ENCODE measurements at regions not wholly inside any gene's neighbourhood (a gene's known extent, or its start where the extent isn't known, plus 50 kb on each side); places are given as distances from the start of the nearest gene placed in this dataset.

GRCh38 chr14:49989966-49990365, 97.1 kb downstream of the ARF6 start:
- TF ChIP-seq POLR2AphosphoS5 (IDR thresholded peaks at IDR 0.05; ENCODE audit: low read depth, low read length), result no peak
- TF ChIP-seq, protein P1, sequence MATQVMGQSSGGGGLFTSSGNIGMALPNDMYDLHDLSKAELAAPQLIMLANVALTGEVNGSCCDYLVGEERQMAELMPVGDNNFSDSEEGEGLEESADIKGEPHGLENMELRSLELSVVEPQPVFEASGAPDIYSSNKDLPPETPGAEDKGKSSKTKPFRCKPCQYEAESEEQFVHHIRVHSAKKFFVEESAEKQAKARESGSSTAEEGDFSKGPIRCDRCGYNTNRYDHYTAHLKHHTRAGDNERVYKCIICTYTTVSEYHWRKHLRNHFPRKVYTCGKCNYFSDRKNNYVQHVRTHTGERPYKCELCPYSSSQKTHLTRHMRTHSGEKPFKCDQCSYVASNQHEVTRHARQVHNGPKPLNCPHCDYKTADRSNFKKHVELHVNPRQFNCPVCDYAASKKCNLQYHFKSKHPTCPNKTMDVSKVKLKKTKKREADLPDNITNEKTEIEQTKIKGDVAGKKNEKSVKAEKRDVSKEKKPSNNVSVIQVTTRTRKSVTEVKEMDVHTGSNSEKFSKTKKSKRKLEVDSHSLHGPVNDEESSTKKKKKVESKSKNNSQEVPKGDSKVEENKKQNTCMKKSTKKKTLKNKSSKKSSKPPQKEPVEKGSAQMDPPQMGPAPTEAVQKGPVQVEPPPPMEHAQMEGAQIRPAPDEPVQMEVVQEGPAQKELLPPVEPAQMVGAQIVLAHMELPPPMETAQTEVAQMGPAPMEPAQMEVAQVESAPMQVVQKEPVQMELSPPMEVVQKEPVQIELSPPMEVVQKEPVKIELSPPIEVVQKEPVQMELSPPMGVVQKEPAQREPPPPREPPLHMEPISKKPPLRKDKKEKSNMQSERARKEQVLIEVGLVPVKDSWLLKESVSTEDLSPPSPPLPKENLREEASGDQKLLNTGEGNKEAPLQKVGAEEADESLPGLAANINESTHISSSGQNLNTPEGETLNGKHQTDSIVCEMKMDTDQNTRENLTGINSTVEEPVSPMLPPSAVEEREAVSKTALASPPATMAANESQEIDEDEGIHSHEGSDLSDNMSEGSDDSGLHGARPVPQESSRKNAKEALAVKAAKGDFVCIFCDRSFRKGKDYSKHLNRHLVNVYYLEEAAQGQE (IDR thresholded peaks at IDR 0.05; ENCODE audit: insufficient read depth in 1 of 2, low read depth in 2 of 2, low read length in 2 of 2), result no peak
- no peak for TF ChIP-seq FOXP2 (optimal IDR thresholded peaks at IDR 0.05; ENCODE audit: borderline replicate concordance, extremely low read depth, extremely low read length, insufficient read depth)

Measured in PFSK-1 (cell line).